GM12878 (cell line): ENCODE measurements at regions not wholly inside any gene's neighbourhood (a gene's known extent, or its start where the extent isn't known, plus 50 kb on each side); places are given as distances from the start of the nearest gene placed in this dataset.

Experiments used
- ATAC-seq: fragments of 200-7000 bp; cut with Tn5 transposase; 3 replicates; pipeline ENCODE4 v1.9.1; 2020; ENCODE audit warnings: mild to moderate bottlenecking, moderate library complexity
- BruUV-seq: library from RNA; stranded (reverse); fragments of 400-500 nt; replicated peaks from 2 replicates; lab custom pipeline; 2021; lab: Mats Ljungman, UMichigan
- CTCF ChIA-PET: fragments of 300-600 bp; sonication (Branson Sonifier 250); formaldehyde crosslinking; extraction: SDS; loops from one replicate; lab custom pipeline; 2021; ENCODE audit warnings: inconsistent platforms; lab: Yijun Ruan, JAX
- POLR2A ChIA-PET: fragments of 350-600 bp; formaldehyde crosslinking; extraction: SDS; loops from one replicate; lab custom pipeline; 2021; ENCODE audit warnings: inconsistent platforms; lab: Charles Lee
- RAD21 ChIA-PET: fragments of 300-600 bp; sonication (Branson Sonifier 250); formaldehyde crosslinking; loops from one replicate; lab custom pipeline; 2023; ENCODE audit warnings: antibody characterized with exemption; ENCODE audit not compliant: unreplicated experiment; lab: Charles Lee
- SMC1A ChIA-PET: fragments of 300-600 bp; sonication (Branson Sonifier 250); formaldehyde crosslinking; loops from one replicate; lab custom pipeline; 2023; ENCODE audit not compliant: unreplicated experiment, uncharacterized antibody; lab: Charles Lee
- DNase-seq: peaks from one replicate; pipeline ENCODE4 v3.0.0-alpha.2; 2011; ENCODE audit warnings: low read depth, low spot score
- FAIRE-seq: peaks from 3 replicates; lab custom pipeline; 2011; peaks lifted over from hg19 to GRCh38; lab: Jason Lieb, UNC
- H2AFZ ChIP-seq: 2 replicates; pipeline ENCODE4 v1.6.0; 2011; ENCODE audit warnings: low read depth, low read length, control low read depth; ENCODE audit not compliant: control insufficient read depth
- H3K27ac ChIP-seq: 2 replicates; pipeline ENCODE4 v1.5.1; 2011; ENCODE audit warnings: control low read depth; ENCODE audit not compliant: control insufficient read depth, insufficient read depth
- H3K27me3 ChIP-seq, 2 experiments: replicated peaks in 1 of 2; 2 replicates each; pipeline versions ENCODE4 v1.6.0 to v1.6.1; 2011; ENCODE audit warnings: low read length in 1 of 2; ENCODE audit not compliant: control insufficient read depth in 2 of 2, insufficient read depth in 2 of 2
- H3K36me3 ChIP-seq, 2 experiments: 2 replicates each; pipeline ENCODE4 v1.5.1; 2011; ENCODE audit warnings: low read length in 1 of 2; ENCODE audit not compliant: control insufficient read depth in 2 of 2, insufficient read depth in 2 of 2
- H3K4me1 ChIP-seq: 2 replicates; pipeline ENCODE4 v1.6.1; 2011; ENCODE audit warnings: mild to moderate bottlenecking, low read length, moderate library complexity, mixed read lengths; ENCODE audit not compliant: control insufficient read depth, insufficient read depth
- H3K4me2 ChIP-seq: 2 replicates; pipeline ENCODE4 v1.6.0; 2011; ENCODE audit warnings: control low read depth; ENCODE audit not compliant: control insufficient read depth, insufficient read depth
- H3K4me3 ChIP-seq: fragments of 200-600 bp; sonication (generic); 2 replicates; pipeline ENCODE4 v1.5.1; 2016
- H3K79me2 ChIP-seq: 2 replicates; pipeline ENCODE4 v1.6.0; 2011; ENCODE audit warnings: low read length; ENCODE audit not compliant: control insufficient read depth, insufficient read depth
- H3K9ac ChIP-seq: 2 replicates; pipeline ENCODE4 v1.8.0; 2011; ENCODE audit warnings: low read length, control low read depth, mixed read lengths; ENCODE audit not compliant: control insufficient read depth, insufficient read depth
- H3K9me3 ChIP-seq: replicated peaks from 3 replicates; pipeline ENCODE4 v1.5.1; 2011; ENCODE audit warnings: mild to moderate bottlenecking, low read length; ENCODE audit not compliant: control insufficient read depth, insufficient read depth
- H4K20me1 ChIP-seq: 2 replicates; pipeline ENCODE4 v1.6.0; 2011; ENCODE audit not compliant: control insufficient read depth, insufficient read depth
- ASH2L ChIP-seq: fragments of 300-600, 200-600 bp; sonication (generic); IDR thresholded peaks from 2 replicates; pipeline ENCODE4 v1.6.1; 2017; ENCODE audit warnings: low read depth, mild to moderate bottlenecking, borderline replicate concordance
- BCL11A ChIP-seq: IDR thresholded peaks from 2 replicates; pipeline ENCODE4 v1.6.1; 2011; ENCODE audit warnings: low read depth, low read length
- CHD1 ChIP-seq: IDR thresholded peaks from 2 replicates; pipeline ENCODE4 v1.6.1; 2012; ENCODE audit warnings: low read depth, low read length, improper control_type of control experiment
- MEF2A ChIP-seq: IDR thresholded peaks from 2 replicates; pipeline ENCODE4 v1.6.1; 2011; ENCODE audit warnings: low read depth, mild to moderate bottlenecking, low read length, moderate library complexity; ENCODE audit not compliant: insufficient read depth
- MTA2 ChIP-seq: fragments of 450-650 bp; IDR thresholded peaks from 2 replicates; pipeline ENCODE4 v1.6.1; 2016; ENCODE audit warnings: low read depth, mild to moderate bottlenecking, moderate library complexity
- MTA3 ChIP-seq: IDR thresholded peaks from 2 replicates; pipeline ENCODE4 v1.6.1; 2012; ENCODE audit warnings: low read length, inconsistent platforms, borderline replicate concordance
- NR2F1 ChIP-seq: fragments of 450-650 bp; conservative IDR thresholded peaks from 2 replicates; pipeline ENCODE4 v1.6.1; 2017; ENCODE audit warnings: mild to moderate bottlenecking
- POLR2AphosphoS2 ChIP-seq: IDR thresholded peaks from 2 replicates; pipeline ENCODE4 v1.6.1; 2011; ENCODE audit warnings: low read depth, mild to moderate bottlenecking, low read length, improper control_type of control experiment, moderate library complexity
- RBBP5 ChIP-seq: fragments of 200-600 bp; sonication (generic); conservative IDR thresholded peaks from 2 replicates; pipeline ENCODE4 v1.6.1; 2016
- RFX5 ChIP-seq: IDR thresholded peaks from 2 replicates; pipeline ENCODE4 v1.6.1; 2011; ENCODE audit warnings: low read depth, low read length, improper control_type of control experiment
- STAT1 ChIP-seq: fragments of 450-650 bp; conservative IDR thresholded peaks from 2 replicates; pipeline ENCODE4 v1.6.1; 2014; ENCODE audit warnings: antibody characterized with exemption, mild to moderate bottlenecking
- TCF12 ChIP-seq: IDR thresholded peaks from 2 replicates; pipeline ENCODE4 v1.6.1; 2011; ENCODE audit warnings: low read depth, mild to moderate bottlenecking, low read length
- ZBED1 ChIP-seq: IDR thresholded peaks from 2 replicates; pipeline ENCODE4 v1.6.1; 2016; ENCODE audit warnings: borderline replicate concordance
- ZNF24 ChIP-seq: fragments of 450-650 bp; IDR thresholded peaks from 2 replicates; pipeline ENCODE4 v1.6.1; 2017; ENCODE audit warnings: antibody characterized with exemption, mild to moderate bottlenecking
- ZSCAN29 ChIP-seq: fragments of 450-650 bp; IDR thresholded peaks from 2 replicates; pipeline ENCODE4 v1.6.1; 2017; ENCODE audit warnings: mild to moderate bottlenecking, moderate library complexity
- WGBS: methylation state at CpG from one replicate; pipeline ENCODE4 v1.1.6; 2016; ENCODE audit warnings: low lambda C conversion rate; ENCODE audit not compliant: insufficient replicate concordance, insufficient coverage; ENCODE audit errors: missing lambda C conversion rate; 5-methylcytosine and 5-hydroxymethylcytosine counted together
- in situ Hi-C: fragments of 300-500 bp; cut with MboI; formaldehyde crosslinking; loops from 9 replicates; pipeline ENCODE4 v1.14.3; 2018; ENCODE audit warnings: mixed read lengths
- intact Hi-C: fragments of 100-400 bp; cut with micrococcal nuclease; formaldehyde crosslinking; loops from one replicate; pipeline ENCODE4 v1.14.2; 2022; ENCODE audit not compliant: unreplicated experiment
- TF ChIP-seq, protein P1 (sequence below): fragments of 450-650 bp; formaldehyde crosslinking; IDR thresholded peaks from 2 replicates; pipeline ENCODE4 v1.4.0; 2020; ENCODE audit warnings: mild to moderate bottlenecking, moderate library complexity

- Histone ChIP-seq H3K27me3 (no peaks in the 10 kb centered on the region), H2AFZ (no peak overlapping the region), H3K27ac (no peak overlapping the region), H3K36me3 (no peaks in the 10 kb centered on the region), H3K9me3 (no peaks in the 10 kb centered on the region), H3K9ac (no peak overlapping the region), H3K4me3 (no peak overlapping the region), H3K4me1 (no peaks in the 10 kb centered on the region), H3K79me2 (no peaks in the 10 kb centered on the region), H3K4me2 (no peak overlapping the region), H4K20me1 (no peaks in the 10 kb centered on the region)
- ChIA-PET SMC1A (no interaction called here), RAD21 (no interaction called here), CTCF (no interaction called here), POLR2A (no interaction called here)
- FAIRE-seq (no peak), DNase-seq (no peak), ATAC-seq (no peak)
- WGBS = 9% methylated on average over 4 of the region's 4 CpGs
- TF ChIP-seq STAT1 = no peak
- no peak for TF ChIP-seq ASH2L
- TF ChIP-seq MTA3 = no peak
- TF ChIP-seq ZSCAN29 = no peak
- TF ChIP-seq TCF12 = no peak
- TF ChIP-seq ZNF24 = no peak
- no peak for TF ChIP-seq MEF2A
- TF ChIP-seq RFX5 = no peak
- TF ChIP-seq ZBED1 = no peak
- no peak for TF ChIP-seq POLR2AphosphoS2
- no peak for TF ChIP-seq MTA2
- TF ChIP-seq RBBP5 = no peak
- no peak for TF ChIP-seq BCL11A
- no peak for TF ChIP-seq CHD1
- TF ChIP-seq NR2F1 = no peak
- TF ChIP-seq, protein P1, sequence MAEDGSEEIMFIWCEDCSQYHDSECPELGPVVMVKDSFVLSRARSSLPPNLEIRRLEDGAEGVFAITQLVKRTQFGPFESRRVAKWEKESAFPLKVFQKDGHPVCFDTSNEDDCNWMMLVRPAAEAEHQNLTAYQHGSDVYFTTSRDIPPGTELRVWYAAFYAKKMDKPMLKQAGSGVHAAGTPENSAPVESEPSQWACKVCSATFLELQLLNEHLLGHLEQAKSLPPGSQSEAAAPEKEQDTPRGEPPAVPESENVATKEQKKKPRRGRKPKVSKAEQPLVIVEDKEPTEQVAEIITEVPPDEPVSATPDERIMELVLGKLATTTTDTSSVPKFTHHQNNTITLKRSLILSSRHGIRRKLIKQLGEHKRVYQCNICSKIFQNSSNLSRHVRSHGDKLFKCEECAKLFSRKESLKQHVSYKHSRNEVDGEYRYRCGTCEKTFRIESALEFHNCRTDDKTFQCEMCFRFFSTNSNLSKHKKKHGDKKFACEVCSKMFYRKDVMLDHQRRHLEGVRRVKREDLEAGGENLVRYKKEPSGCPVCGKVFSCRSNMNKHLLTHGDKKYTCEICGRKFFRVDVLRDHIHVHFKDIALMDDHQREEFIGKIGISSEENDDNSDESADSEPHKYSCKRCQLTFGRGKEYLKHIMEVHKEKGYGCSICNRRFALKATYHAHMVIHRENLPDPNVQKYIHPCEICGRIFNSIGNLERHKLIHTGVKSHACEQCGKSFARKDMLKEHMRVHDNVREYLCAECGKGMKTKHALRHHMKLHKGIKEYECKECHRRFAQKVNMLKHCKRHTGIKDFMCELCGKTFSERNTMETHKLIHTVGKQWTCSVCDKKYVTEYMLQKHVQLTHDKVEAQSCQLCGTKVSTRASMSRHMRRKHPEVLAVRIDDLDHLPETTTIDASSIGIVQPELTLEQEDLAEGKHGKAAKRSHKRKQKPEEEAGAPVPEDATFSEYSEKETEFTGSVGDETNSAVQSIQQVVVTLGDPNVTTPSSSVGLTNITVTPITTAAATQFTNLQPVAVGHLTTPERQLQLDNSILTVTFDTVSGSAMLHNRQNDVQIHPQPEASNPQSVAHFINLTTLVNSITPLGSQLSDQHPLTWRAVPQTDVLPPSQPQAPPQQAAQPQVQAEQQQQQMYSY (CRISPR knock-in tag) = no peak
- BruUV-seq = no TSS peak
- intact Hi-C loops = no loop called here
- in situ Hi-C loops = no loop called here
Observed at GRCh38 chr10:78524941-78525340, 491.3 kb downstream of the RPS24 start.
